GM19193 (cell line): ENCODE measurements at regions not wholly inside any gene's neighbourhood (a gene's known extent, or its start where the extent isn't known, plus 50 kb on each side); places are given as distances from the start of the nearest gene placed in this dataset.

Experiments
- POLR2A ChIP-seq: IDR thresholded peaks from 4 replicates; pipeline ENCODE4 v1.6.1; 2011; ENCODE audit not compliant: insufficient read depth, insufficient read length; ENCODE audit errors: extremely low read depth

DNA sequence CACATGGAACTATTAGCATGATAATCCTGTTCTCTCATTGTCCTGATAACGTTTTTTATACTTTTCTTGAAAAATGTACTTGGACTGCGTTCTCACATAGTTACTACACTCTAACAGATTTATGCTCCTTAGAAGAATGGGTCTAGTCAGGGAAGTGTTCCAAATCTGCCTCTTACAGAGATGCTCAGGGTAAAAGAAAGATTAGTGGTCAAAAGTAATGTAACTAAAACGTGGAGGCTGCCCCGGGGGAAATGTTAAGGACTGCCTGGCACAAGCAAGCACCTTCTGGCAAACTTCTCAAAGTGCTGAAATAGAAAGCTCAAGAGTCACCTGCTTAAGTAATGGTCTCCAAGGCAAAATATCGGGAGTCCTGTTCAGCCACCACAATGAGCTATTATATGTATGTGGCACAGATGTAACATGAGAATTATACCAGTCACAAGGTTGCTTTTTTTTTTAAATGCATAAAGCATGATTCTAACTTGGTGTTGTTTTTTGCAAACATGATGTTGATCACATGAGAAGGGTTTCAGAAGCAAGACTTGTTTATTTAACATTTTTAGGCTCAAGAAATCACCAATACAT lies 244.5 kb upstream of the JARID2 start:
- no peak for TF ChIP-seq POLR2A

DNA sequence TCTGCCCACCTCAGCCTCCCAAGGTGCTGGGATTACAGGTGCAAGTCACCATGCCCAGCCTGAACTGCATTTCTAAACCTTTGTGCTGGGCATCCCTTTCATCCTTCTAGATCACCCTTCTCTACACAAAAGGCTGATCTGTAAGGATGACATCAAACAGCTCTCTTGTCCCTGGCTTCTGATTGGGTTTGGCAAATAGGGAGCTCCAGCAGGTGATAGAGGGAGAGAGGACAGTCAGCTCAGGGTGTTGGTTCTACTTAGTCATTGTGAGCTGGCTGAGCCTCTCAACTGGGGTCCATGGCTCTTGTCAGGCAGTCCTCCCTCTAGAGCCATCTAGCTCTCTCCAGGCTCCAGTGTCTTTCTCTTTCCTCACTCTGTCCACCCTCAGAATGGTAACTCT lies 237.6 kb upstream of the JARID2 start:
- no peak for TF ChIP-seq POLR2A

DNA sequence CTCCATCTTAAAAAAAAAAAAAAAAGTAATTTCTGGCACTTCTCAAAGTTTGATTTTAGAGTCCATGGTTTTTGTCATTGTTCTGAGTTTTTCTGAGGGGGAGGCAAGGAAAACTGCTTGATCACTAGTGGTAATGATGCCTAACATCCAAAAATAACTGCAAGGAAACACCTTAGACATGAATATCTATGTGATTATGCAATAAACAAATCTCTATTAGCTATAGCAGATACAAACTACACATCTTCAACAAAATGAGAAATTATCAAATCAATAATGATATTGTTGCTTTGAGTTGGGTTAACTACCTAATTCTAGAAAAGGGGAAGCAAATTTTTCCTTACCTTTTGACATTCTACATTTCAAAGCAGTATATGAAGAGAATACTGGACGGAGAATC lies 230.9 kb upstream of the JARID2 start:
- no peak for TF ChIP-seq POLR2A

DNA sequence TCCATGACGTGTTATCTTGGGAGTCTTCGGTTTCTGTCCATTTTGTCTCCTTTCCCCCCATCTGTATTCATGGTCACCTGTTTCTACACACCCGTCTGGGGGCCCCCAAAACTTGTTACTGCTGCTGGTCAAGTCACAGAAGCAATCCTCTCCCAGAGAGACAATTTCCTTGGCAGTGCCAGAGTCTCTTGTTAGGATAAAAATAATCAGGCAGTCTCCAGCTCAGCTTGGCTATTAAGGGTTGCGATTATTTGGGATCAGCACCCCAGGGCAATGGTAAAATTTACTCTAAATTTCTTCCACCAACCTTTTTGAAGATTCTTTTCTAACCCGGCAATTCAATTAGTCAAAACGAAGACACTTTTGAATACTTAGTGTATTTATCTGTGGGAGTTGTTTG lies 229.1 kb upstream of the JARID2 start:
- TF ChIP-seq POLR2A: no peak

DNA sequence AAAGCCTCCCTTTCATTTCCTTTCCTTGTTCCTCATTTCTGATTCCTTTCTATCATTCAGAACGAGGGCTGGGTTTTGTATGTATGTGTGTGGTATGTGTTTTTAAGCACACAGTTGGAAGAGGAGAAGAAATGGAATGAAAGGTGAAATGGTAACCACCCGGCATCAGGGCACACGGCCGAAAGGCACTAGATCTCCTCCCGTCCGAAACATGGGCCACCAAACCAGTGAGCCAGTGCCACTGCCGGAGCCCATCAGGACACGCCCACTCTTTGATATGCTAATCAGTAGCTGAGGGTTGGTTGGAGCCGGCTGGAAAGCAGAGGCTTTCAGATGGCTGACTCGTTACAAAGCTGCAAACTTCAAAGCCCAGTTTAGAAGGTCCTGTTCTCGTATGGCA lies 228.6 kb upstream of the JARID2 start:
- no peak for TF ChIP-seq POLR2A

DNA sequence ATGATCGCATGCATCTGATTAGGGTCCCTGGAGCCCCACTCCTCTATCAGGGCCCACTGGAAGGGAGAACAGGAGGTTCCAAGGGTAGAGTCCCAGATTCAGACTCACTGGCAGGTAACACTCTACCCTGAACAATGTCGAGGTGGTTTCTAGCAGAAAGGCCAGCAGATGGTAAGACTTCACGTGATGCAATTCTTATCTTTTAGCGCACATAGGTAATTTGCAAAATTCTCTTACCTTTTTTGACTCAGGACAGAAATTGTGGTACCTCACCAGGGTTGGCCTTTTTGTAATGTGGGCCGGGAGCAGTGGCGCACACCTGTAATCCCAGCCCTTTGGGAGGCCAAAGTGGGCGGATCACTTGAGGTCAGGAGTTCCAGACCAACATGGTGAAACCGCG lies 228.1 kb upstream of the JARID2 start:
- TF ChIP-seq POLR2A: no peak

DNA sequence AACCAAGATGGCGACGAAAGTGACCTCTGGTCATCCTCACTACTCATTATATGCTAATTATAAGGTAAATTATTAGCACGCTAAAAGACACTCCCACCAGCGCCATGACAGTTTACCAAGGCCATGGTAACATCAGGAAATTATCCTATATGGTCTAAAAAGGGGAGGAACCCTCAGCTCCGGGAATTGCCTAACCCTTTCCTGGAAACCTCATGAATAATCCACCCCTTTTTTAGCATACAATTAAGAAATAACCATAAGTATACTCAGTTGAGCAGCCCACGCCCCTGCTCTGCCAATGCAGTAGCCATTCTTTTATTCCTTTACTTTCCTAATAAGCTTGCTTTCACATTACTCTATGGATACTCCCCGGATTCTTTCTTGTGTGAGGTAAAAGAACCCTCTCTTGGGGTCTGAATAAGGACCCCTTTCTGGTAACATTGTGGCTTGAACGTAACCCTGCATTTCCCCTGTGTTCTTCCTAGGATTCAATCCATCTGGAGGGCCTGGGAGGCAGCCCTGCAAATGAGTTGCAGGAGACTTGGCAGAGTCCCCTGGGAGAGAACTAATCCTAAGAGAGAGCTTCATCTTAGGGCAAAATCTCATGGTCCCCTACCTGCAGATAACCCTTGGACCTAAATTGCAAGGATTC lies 225.6 kb upstream of the JARID2 start:
- no peak for TF ChIP-seq POLR2A

DNA sequence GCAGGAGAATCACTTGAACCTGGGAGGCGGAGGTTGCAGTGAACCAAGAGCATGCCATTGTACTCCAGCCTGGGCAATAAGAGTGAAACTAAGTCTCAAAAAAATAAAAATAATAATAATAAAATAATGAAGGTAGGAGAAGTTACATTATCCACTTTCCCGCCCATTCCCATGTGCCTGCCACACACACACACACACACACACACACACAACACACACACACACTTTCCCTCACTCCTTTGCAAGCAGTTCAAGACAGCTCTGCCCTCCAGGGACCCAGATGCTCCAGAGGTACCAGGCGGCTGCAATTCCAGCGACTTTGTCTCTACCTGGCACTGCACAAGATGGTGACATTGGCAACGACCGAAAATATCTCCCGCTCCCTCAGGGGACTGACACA lies 224.8 kb upstream of the JARID2 start:
- no peak for TF ChIP-seq POLR2A

DNA sequence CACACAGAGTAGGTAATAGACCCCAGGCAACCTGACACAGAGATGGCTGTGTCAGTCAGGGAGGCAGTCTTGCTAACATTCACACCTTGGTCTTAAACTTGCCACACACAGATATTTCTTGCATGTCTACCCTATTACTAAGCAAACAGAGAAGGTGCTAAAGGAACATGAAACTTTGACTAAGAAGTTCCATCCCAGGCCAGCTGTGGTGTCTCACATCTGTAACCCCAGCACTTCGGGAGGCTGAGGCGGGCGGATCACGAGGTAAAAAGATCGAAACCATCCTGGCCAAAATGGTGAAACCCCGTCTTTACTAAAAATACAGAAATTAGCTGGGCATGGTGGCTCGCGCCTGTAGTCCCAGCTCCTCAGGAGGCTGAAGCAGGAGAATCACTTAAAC lies 222.4 kb upstream of the JARID2 start:
- TF ChIP-seq POLR2A: no peak

DNA sequence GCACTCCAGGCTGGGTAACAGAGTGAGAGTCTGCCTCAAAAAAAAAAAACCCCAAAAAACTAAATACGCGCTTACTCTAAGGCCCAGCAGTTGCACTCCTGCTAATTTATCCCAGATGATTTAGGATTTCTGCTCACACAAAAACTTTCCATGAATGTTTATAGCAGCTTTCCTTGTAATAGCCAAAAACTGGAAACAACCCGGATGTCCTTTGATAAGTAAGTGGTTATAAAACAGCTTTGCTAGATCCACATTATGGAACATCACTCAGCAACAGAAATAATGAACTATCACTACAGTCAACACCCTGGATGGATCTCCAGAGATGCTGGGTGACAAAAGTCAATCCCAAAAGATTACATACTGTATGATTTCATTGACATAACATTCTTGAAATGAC lies 220.4 kb upstream of the JARID2 start:
- no peak for TF ChIP-seq POLR2A

DNA sequence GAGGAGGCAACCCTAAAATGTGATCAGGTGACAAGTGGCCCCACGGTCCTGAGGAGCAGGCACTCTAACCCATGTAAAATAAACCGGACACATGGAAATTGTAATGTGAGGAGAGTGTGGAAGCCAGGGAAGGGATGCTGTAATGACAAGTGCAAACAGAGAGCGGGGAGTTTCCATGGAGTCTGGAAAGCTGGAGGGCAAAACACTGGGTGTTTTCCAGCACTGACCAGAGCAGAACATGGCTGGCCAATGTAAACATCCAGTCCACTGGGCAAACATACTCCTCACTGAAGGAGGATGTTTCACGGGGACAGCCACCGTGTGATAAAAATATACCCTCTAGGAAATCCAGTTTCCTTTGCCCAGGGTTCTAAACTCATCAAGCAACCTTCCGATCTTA lies 219.0 kb upstream of the JARID2 start:
- no peak for TF ChIP-seq POLR2A

DNA sequence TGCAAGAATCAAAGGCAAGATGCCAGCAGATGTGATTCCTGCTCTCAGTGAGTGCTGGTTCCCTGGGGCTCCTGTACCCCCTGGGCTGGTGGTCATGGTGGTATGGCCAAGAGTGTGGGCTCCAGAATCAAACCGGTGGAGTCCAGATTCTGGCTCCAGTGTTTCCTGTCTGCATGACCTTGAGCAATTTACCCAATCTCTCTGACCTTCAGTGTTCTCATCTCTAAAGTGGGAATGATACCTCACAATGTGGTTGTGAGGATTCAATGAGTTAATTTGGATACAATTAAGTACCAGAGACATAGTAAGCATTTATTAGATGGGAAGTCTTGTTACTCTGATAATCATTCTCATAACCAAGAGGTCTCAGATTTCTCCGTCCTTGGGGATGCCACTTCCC lies 218.4 kb upstream of the JARID2 start:
- no peak for TF ChIP-seq POLR2A

DNA sequence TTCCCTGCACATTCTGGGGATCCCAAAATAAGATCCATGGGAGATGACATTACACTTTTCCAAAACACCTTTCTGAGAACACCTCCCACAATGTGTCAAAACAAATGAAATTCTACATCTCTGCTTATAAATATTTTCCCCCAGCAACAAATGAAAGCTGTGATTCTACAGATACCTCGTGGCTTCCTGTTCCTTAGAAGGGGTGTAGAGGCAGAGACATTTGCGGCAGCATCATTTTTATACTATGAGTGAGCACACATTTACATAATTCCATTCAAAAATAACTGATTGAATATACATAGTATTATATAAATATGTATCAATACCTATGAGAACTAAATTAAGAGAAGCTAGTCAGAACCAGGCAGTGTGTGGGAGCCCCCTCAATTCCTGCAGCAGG lies 213.9 kb upstream of the JARID2 start:
- TF ChIP-seq POLR2A: no peak

DNA sequence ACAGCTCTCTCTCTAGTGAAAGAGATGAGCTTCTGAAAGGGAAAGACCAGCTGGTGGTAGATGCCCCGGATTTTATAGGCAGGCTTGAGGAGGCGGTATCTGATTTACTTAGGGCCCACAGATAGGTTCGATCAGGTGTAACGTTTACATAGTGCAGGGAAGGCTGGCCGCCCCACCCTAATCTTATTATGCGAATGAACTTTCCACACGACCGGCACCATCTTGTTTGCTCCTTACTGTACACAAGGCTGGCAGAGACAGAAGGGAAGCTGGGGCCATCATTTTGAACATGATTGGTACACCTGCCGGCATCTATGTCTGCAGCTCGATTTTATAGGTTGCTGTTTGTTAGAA lies 212.0 kb upstream of the JARID2 start:
- no peak for TF ChIP-seq POLR2A

DNA sequence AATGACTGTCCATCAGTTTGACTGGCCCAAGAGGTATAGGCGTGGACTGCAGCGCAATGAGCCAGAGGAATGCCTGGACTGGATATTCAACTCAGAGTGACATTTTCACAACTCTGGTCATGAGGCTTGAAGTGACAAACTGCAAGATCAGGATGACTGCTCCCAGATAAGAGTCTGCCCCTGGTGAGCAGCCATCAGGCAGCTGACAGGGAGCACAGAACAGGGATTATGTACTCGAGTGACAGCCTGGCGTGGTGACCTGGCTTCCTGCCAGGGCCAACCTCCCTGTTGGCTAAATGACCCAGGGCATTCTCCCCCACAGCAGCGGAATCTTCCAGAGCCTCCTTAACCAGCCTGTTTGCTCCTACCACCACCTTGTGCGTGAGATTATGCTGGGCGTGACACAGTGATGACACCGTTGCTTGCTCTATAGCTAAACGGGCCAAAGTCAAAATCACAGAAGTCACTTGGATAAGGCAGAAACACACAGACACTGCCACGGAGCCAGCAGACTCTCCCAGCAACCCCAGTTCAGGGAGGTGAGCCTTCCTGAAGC lies 209.1 kb upstream of the JARID2 start:
- TF ChIP-seq POLR2A: no peak

DNA sequence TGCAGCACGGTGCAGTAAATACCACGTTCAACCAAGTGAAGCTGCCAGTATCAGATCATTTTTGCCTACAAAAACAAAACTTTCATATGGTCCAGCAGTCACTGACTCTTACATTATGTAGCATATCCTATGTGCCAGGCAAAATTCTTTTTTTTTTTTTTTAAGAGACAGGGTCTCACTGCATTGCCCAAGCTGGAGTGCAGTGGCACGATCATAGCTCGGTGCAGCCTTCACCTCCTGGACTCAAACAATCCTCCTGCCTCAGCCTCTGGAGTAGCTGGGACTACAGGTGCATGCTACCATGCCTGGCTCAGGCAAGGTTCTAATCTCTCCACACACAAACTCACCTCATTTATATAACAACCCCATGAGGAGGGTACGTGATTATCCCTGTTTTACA lies 208.6 kb upstream of the JARID2 start:
- TF ChIP-seq POLR2A: no peak
